HepG2 (cell line): ENCODE measurements at regions not wholly inside any gene's neighbourhood (a gene's known extent, or its start where the extent isn't known, plus 50 kb on each side); places are given as distances from the start of the nearest gene placed in this dataset.
A peak's percentile ranks its signal among the peaks of the same experiment; 100 is the strongest.

ENCODE experiments used
- ATAC-seq: fragments of 200-7000 bp; cut with Tn5 transposase; 3 replicates; pipeline ENCODE4 v1.9.1; 2020; ENCODE audit warnings: mild to moderate bottlenecking, moderate library complexity
- BruUV-seq: library from RNA; stranded (reverse); fragments of 400-500 nt; replicated peaks from 2 replicates; lab custom pipeline; 2021; lab: Mats Ljungman, UMichigan
- CTCF ChIA-PET: fragments of 300-600 bp; formaldehyde crosslinking; extraction: SDS; loops from one replicate; lab custom pipeline; 2021; ENCODE audit warnings: low total read pairs, inconsistent platforms, low intra/inter-chr PET ratio; lab: Yijun Ruan, JAX
- POLR2A ChIA-PET: fragments of 350-600 bp; sonication (Branson Sonifier 250); formaldehyde crosslinking; loops from one replicate; lab custom pipeline; 2020; ENCODE audit warnings: antibody characterized with exemption, inconsistent platforms; lab: Yijun Ruan, JAX
- DNase-seq: peaks from one replicate; pipeline ENCODE4 v3.0.0-alpha.2; 2015; ENCODE audit warnings: low spot score
- FAIRE-seq: peaks from 3 replicates; lab custom pipeline; 2011; peaks lifted over from hg19 to GRCh38; lab: Jason Lieb, UNC
- H2AFZ ChIP-seq: one replicate; pipeline ENCODE4 v1.6.1; 2011; ENCODE audit warnings: low read length, inconsistent platforms
- H3K27ac ChIP-seq: fragments of 300-600 bp; 3 replicates; pipeline ENCODE4 v1.8.0; 2011; ENCODE audit warnings: mixed run types, mild to moderate bottlenecking, mixed read lengths, low read length, inconsistent platforms; ENCODE audit not compliant: insufficient read depth; ENCODE audit errors: extremely low read length
- H3K27me3 ChIP-seq, 2 experiments: fragments of 200-600 bp in 1 of 2; 2 replicates in 1 of 2; 3 replicates in 1 of 2; pipeline versions ENCODE4 v1.6.0 to v1.8.0; 2011; ENCODE audit warnings: low read length in 2 of 2, mild to moderate bottlenecking in 2 of 2, moderate library complexity in 2 of 2, inconsistent platforms in 1 of 2; ENCODE audit not compliant: insufficient read depth in 2 of 2, control insufficient read depth in 1 of 2
- H3K36me3 ChIP-seq, 2 experiments: fragments of 200-600 bp in 1 of 2; replicated peaks in 1 of 2; 2 replicates in 1 of 2; 3 replicates in 1 of 2; pipeline versions ENCODE4 v1.5.1 to v1.8.0; 2011; ENCODE audit warnings: low read length in 2 of 2, inconsistent platforms in 1 of 2; ENCODE audit not compliant: insufficient read depth in 2 of 2, control insufficient read depth in 1 of 2
- H3K4me1 ChIP-seq: 2 replicates; pipeline ENCODE4 v1.5.1; 2012; ENCODE audit warnings: low read length, inconsistent platforms; ENCODE audit not compliant: insufficient read depth
- H3K4me2 ChIP-seq: 2 replicates; pipeline ENCODE4 v1.6.0; 2011; ENCODE audit warnings: low read depth, low read length, inconsistent platforms
- H3K4me3 ChIP-seq, 3 experiments: fragments of 200-600 bp in 1 of 3; sonication (generic), shearing (Covaris generic) in 1 of 3; replicated peaks in 1 of 3; 2 replicates each; pipeline ENCODE4 v1.5.1; 2011 to 2016; ENCODE audit warnings: low read length in 3 of 3, inconsistent platforms in 2 of 3, low read depth in 2 of 3, mild to moderate bottlenecking in 2 of 3, control low read depth in 1 of 3, mixed read lengths in 1 of 3; ENCODE audit not compliant: insufficient read depth in 1 of 3
- H3K79me2 ChIP-seq: one replicate; pipeline ENCODE4 v1.6.1; 2011; ENCODE audit warnings: low read length, inconsistent platforms; ENCODE audit not compliant: insufficient read depth
- H3K9ac ChIP-seq: 2 replicates; pipeline ENCODE4 v1.6.0; 2011; ENCODE audit warnings: mild to moderate bottlenecking, low read depth, low read length, inconsistent platforms; ENCODE audit not compliant: insufficient read depth
- H3K9me3 ChIP-seq: 2 replicates; pipeline ENCODE4 v1.5.1; 2012; ENCODE audit warnings: mild to moderate bottlenecking, low read length
- H4K20me1 ChIP-seq: 2 replicates; pipeline ENCODE4 v1.6.0; 2011; ENCODE audit warnings: inconsistent platforms, mild to moderate bottlenecking, low read length, moderate library complexity; ENCODE audit not compliant: insufficient read depth
- BORCS8-MEF2B ChIP-seq: sonication (generic); formaldehyde crosslinking; IDR thresholded peaks from 2 replicates; pipeline ENCODE4 v1.8.0; 2022; ENCODE audit warnings: mild to moderate bottlenecking, missing genetic modification reagents
- EZH2 ChIP-seq: conservative IDR thresholded peaks from 2 replicates; pipeline ENCODE4 v1.6.1; 2012; ENCODE audit warnings: mild to moderate bottlenecking, low read depth, low read length, moderate library complexity
- RFXAP ChIP-seq: sonication (generic); formaldehyde crosslinking; IDR thresholded peaks from 2 replicates; pipeline ENCODE4 v1.4.0; 2020; ENCODE audit warnings: missing genetic modification reagents, borderline replicate concordance
- SP4 ChIP-seq: sonication (generic); formaldehyde crosslinking; IDR thresholded peaks from 2 replicates; pipeline ENCODE4 v1.8.1; 2023; ENCODE audit warnings: mild to moderate bottlenecking, missing genetic modification reagents
- ZNF234 ChIP-seq: sonication (generic); formaldehyde crosslinking; conservative IDR thresholded peaks from 2 replicates; pipeline ENCODE4 v1.5.1; 2020; ENCODE audit warnings: mild to moderate bottlenecking, missing genetic modification reagents
- ZNF570 ChIP-seq: sonication (generic); formaldehyde crosslinking; IDR thresholded peaks from 2 replicates; pipeline ENCODE4 v1.4.0; 2020; ENCODE audit warnings: mild to moderate bottlenecking, missing genetic modification reagents, borderline replicate concordance
- ZNF572 ChIP-seq: sonication (generic); formaldehyde crosslinking; IDR thresholded peaks from 2 replicates; pipeline ENCODE4 v1.5.1; 2020; ENCODE audit warnings: mild to moderate bottlenecking, missing genetic modification reagents
- ZNF878 ChIP-seq: sonication (generic); formaldehyde crosslinking; IDR thresholded peaks from 2 replicates; pipeline ENCODE4 v1.8.1; 2023; ENCODE audit warnings: mild to moderate bottlenecking, missing genetic modification reagents, moderate library complexity
- WGBS: methylation state at CpG from one replicate; pipeline ENCODE4 v1.1.6; 2017; ENCODE audit warnings: low lambda C conversion rate; 5-methylcytosine and 5-hydroxymethylcytosine counted together
- in situ Hi-C: cut with HindIII; loops from 2 replicates; pipeline ENCODE4 v1.10.0; 2017; ENCODE audit warnings: low pct_unique_long_range_greater_than_20kb; ENCODE audit not compliant: extremely low pct_ligation_motif_present
- intact Hi-C: fragments of 100-400 bp; cut with micrococcal nuclease; formaldehyde crosslinking; loops from one replicate; pipeline ENCODE4 v1.10.0; 2022; ENCODE audit not compliant: unreplicated experiment
- TF ChIP-seq, protein P1 (sequence below): sonication (generic); formaldehyde crosslinking; IDR thresholded peaks from 2 replicates; pipeline ENCODE4 v1.5.0; 2020; ENCODE audit warnings: mild to moderate bottlenecking, missing genetic modification reagents, moderate library complexity
- TF ChIP-seq, protein P2 (sequence below): IDR thresholded peaks from 2 replicates; pipeline ENCODE4 v1.6.1; 2016; ENCODE audit warnings: missing genetic modification reagents, missing compliant biosample characterization

DNA sequence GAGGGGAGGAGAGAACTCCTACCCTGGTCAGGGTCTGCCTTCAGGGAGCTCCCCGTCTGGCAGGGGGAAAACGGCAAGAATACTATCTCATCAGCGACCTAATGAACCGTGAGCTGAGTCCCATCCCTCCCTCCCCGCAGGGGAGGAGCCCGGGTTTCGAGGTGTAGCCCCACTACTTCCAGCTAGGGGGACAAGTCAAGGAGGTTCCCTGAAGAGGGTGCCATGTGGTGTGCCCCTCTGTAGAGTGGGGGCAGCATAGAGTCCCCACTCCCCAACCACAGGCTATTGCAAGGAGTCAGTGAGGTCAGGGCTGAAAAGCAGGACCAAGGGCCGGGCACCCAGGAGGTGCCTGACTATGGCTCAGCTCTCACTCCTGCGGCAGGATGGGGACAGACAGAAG is 50.9 kb upstream of the RXRA start:
- Histone ChIP-seq H3K9ac (no peak overlapping the region), H3K36me3 (no peaks in the 10 kb centered on the region), H3K79me2 (no peaks in the 10 kb centered on the region), H3K4me1 (no peaks in the 10 kb centered on the region; the same call in 1 of the 2 replicates), H4K20me1 (no peaks in the 10 kb centered on the region; the same call in 1 of the 2 replicates)
- 0% methylated on average over 1 of the region's 9 CpGs for WGBS
- intact Hi-C loops: no loop called here
- FAIRE-seq: no peak
- POLR2A ChIA-PET: no interaction called here
- DNase-seq: no peak
- no peak for TF ChIP-seq SP4 (CRISPR knock-in tag)
- TF ChIP-seq, protein P1, sequence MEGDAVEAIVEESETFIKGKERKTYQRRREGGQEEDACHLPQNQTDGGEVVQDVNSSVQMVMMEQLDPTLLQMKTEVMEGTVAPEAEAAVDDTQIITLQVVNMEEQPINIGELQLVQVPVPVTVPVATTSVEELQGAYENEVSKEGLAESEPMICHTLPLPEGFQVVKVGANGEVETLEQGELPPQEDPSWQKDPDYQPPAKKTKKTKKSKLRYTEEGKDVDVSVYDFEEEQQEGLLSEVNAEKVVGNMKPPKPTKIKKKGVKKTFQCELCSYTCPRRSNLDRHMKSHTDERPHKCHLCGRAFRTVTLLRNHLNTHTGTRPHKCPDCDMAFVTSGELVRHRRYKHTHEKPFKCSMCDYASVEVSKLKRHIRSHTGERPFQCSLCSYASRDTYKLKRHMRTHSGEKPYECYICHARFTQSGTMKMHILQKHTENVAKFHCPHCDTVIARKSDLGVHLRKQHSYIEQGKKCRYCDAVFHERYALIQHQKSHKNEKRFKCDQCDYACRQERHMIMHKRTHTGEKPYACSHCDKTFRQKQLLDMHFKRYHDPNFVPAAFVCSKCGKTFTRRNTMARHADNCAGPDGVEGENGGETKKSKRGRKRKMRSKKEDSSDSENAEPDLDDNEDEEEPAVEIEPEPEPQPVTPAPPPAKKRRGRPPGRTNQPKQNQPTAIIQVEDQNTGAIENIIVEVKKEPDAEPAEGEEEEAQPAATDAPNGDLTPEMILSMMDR (CRISPR knock-in tag): peak; percentile 23; the same call in 1 of the 2 replicates
- TF ChIP-seq, protein P2, sequence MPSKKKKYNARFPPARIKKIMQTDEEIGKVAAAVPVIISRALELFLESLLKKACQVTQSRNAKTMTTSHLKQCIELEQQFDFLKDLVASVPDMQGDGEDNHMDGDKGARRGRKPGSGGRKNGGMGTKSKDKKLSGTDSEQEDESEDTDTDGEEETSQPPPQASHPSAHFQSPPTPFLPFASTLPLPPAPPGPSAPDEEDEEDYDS (CRISPR knock-in tag): no peak
- TF ChIP-seq, all 625 proteins: peak for 1
- Histone ChIP-seq H3K9me3 (no peaks in the 10 kb centered on the region), H3K4me2 (no peak overlapping the region), H3K27me3 (peaks cover 20 to 80% of the 10 kb centered on the region in 2 experiments; a peak in 3 of 5 replicates), H3K4me3 (no peak overlapping the region), H2AFZ (no peak overlapping the region), H3K27ac (no peak overlapping the region)
- CTCF ChIA-PET: no interaction called here
- ATAC-seq: peak; percentile 11; the same call in 1 of the 3 replicates
- in situ Hi-C loops: no loop called here
- no TSS peak for BruUV-seq

DNA sequence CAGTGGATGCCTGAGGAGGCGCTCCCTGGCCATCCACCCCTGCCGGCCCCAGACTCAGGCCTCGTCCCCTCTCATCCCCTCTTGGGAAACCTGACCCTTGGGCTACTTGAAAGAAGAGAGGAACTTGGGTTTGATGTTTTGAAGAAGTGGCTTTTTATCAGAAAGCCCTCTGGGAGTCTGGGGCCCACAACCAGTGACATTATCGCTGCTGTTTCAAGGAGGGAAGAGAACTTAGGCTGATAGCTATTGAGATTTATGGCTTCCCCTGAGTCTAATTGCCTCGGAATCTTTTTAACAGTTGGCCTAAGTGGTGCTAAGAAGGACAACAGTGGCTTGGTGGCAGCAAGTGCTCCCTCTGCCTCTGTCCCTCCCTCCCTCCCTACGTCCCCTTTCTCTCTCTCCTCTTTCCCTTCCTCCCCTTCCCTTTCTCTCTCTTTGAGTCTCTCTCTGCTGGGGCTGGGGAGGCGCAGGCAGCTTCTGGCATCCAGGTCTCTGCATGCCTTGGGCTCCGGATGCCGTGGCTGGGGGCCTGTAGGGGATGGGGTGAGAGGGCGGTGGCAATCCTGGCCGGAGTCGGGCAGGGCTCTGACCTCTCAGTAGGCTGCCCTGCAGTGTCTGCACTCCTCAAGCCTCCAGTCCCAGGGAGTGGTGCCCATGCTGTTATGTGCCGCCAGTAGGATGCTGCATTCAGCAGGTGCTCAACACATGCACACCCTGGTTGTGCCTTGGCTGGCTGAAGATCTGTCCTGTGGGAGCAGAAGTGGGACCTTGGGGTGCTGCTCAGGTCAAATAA is 49.6 kb upstream of the RXRA start:
- no peak for FAIRE-seq
- no peak for DNase-seq
- Histone ChIP-seq H3K27me3 (peaks cover 18 to 82% of the 10 kb centered on the region in 2 experiments; a peak in 4 of 5 replicates), H3K27ac (no peak overlapping the region), H3K9me3 (no peaks in the 10 kb centered on the region), H2AFZ (no peak overlapping the region), H3K4me2 (no peak overlapping the region), H4K20me1 (no peaks in the 10 kb centered on the region; the same call in 1 of the 2 replicates), H3K4me3 (no peak overlapping the region), H3K9ac (no peak overlapping the region), H3K4me1 (no peaks in the 10 kb centered on the region; the same call in 1 of the 2 replicates), H3K79me2 (no peaks in the 10 kb centered on the region), H3K36me3 (no peaks in the 10 kb centered on the region)
- no peak for ATAC-seq
- no TSS peak for BruUV-seq
- WGBS: 15% methylated on average over 9 of the region's 13 CpGs
- POLR2A ChIA-PET: no interaction called here
- intact Hi-C loops (no loop called here), in situ Hi-C loops (no loop called here)
- CTCF ChIA-PET: no interaction called here
- no peak for TF ChIP-seq RFXAP (CRISPR knock-in tag)
- TF ChIP-seq BORCS8-MEF2B (CRISPR knock-in tag): no peak
- peak; percentile 71; the same call in 1 of the 2 replicates for TF ChIP-seq EZH2
- TF ChIP-seq ZNF572 (CRISPR knock-in tag): no peak
- TF ChIP-seq ZNF234 (CRISPR knock-in tag): no peak
- no peak for TF ChIP-seq ZNF878
- TF ChIP-seq ZNF570: no peak
